GM18517 (cell line): ENCODE measurements at regions not wholly inside any gene's neighbourhood (a gene's known extent, or its start where the extent isn't known, plus 50 kb on each side); places are given as distances from the start of the nearest gene placed in this dataset.

Experiments
- ATAC-seq: cut with Tn5 transposase; IDR thresholded peaks from one replicate; pipeline ENCODE4 v1.9.1; 2021; ENCODE audit warnings: mild to moderate bottlenecking, moderate library complexity; ENCODE audit not compliant: unreplicated experiment

GRCh38 chr16:85520853-85521521, 92.1 kb upstream of the GSE1 start:
- no peak for ATAC-seq

DNA sequence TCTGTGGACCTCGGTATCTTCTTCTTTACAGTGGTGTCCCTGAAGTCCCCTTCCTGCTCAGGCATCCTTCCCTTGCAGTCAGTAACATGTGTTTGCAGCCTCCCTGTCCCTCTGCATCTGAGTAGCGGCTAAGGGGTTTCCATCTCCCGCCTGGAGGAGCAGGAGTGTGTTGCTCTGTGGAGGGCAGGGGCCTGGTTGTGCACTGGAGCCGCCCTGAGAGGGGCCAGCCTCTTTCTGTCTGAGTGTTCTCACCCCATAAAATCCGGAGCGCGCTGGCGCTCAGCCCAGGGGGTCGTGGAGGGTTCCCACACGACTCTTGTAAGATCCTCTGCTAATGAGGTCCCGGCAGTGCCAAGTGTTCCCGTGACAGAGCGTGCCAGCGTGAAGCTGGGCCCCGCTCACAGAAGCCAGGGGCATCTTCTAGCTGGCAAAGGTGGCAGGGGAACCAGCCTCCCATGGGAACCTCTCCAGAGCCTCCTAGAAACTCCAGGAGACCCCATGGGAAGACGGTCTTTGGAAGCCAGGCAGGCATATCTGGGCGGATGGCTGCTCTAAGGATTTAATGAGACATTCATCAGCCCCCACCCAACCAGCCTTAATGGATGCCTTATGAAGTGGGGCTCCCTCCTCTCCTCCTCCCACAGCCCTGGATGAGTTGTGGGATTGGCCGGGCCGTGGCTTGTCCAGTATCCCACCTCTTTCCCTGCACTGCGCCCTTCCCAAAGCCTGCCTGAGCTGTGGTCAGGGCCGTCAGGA, 91.4 kb upstream of the GSE1 start:
- no peak for ATAC-seq

- no peak for ATAC-seq
These were observed 90.7 kb upstream of the GSE1 start for GRCh38 chr16:85522308-85522841.

- no peak for ATAC-seq
These were observed 90.1 kb upstream of the GSE1 start for GRCh38 chr16:85522842-85523601.

GRCh38 chr16:85523602-85524364, 89.3 kb upstream of the GSE1 start:
- ATAC-seq: no peak

GRCh38 chr16:85524365-85524629, 88.8 kb upstream of the GSE1 start:
- ATAC-seq: no peak

DNA sequence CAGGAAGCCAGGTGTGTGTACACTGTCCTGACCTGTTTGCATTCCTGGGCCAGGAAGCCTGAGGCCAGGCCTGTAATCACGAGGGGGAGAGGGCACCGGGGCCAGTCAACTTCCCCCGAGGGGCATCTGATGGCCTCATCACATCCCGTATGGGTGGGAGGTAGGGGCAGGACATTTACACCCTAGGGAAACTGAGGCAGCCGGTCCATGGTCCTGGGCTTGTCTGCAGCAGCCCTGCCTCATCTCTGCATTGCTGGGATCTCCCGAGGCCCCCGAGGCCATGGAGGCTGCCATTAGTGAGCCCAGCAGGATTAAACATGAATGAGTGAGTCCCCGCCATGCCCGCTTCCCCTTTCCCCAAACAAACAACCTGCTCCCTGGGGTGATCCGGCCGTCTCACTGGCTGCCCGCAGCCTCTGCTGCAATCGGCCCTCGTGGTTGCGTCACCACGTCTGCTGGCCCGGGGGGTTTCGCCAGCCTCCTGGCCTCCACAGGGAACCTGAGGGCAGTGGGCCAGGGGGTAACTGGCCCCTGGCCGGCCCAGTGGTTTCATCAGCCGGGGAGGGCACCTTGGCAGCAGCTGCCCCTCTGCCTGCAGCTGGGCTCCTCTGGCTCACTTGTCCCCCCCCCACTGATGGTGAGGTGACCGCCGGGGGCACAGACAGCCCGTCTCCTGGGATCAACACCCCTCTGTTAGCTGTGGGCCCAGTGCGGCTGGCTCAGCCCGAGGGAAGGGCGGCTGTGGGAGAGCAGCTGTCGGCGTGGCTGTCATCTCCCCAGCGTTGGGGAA, 88.3 kb upstream of the GSE1 start:
- no peak for ATAC-seq

GRCh38 chr16:85525420-85526184, 87.5 kb upstream of the GSE1 start:
- ATAC-seq: no peak

- ATAC-seq: no peak
These were observed 86.7 kb upstream of the GSE1 start for GRCh38 chr16:85526185-85526974.

DNA sequence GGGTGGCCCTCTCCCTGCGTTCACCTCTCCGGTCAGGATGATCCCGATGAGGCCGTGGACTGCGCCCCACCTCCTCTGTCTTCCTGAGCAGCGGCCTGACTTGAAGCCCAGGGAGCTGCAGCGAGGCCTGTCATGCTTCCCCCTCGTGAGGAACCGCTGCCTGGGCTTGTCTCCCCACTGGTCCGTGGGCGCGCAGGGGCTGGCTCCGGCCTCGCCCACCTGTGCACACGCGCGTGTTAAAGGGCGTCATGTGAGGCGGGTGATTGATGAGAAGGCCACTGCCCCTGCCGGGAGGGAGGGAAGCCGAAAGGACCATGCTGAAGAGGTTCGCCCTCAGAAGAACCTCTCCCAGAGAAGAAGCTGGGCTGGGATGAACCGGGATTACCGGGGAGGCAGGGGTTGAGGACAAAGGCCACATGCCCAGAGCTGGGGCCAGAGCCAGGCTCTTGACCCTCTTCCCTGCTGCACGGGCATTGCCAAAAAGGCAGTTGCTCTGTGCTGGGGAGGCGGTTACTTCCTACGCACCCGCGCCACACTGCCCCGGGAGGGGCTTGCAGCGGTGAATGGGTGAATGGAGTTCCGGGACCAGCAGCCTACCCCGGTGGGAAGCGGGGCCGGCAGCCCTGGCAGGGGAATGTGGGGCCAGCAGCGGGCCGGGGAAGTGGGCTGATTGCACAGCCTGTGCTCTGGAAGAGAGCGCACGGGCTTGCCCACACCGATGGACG, 85.9 kb upstream of the GSE1 start:
- ATAC-seq: no peak

DNA sequence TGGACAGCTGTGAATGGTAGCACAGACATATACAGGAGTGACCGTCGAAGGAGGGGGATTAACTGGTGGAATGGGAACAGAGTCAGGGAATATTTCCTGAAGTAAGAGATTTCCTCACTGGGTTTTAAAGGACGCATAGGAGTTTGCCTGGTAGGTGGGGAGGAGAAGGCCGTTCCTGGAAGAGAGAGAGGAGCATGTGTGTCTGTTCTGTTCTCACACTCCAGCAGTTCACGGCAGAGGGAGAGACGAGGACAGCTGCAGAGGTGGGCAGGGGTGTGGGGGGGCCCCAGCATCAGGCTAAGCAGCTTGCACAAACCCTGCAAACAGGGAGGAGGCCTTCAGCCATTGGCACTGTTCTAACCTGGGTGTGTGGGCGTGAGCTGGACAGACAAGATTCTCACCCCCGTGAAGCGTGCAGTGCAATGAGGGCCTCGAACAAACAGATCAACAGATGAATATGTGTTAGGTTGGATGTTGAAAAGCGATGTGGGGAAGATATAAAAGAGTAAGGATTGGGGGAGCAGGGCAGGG, 85.3 kb upstream of the GSE1 start:
- ATAC-seq: no peak

GRCh38 chr16:85528528-85529387, 84.4 kb upstream of the GSE1 start:
- ATAC-seq: no peak

- no peak for ATAC-seq
These were observed 83.4 kb upstream of the GSE1 start for GRCh38 chr16:85529489-85530369.

DNA sequence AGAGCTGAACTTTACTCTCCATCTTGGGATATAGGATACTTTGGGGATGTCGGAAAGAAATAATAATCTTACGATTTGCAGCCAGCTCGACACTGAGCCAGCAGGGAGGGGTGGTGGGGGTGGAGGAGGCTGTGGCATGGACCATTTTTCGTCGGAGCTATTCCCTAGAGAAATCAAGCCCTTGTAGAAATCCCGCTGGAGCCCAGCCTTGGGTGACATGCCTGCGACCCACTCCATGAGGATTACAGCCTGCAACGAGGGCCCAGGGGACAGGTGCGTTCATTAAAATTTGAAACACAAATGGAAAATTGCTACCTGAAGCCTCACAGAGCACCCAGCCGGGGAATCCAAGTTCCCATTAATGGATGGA, 82.8 kb upstream of the GSE1 start:
- ATAC-seq: no peak

DNA sequence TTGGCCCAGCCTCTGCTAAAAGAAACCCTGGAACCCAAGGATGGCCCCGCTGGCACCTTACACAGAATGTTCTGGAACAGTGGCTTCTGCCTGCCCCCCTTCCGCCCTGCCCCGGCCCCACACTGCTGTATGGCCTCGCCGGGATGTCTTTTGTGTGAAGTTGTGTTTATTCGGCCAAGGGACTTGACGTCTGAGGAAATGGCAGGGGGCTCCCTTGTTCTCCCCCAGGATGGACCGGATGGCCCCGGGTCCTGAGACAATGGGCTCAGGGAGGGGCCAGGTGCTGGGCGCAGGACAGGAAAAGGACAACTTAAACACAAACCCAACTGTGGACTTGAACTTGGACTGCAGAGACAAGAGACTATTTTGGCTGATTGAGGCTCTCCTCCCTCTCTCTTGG, 81.6 kb upstream of the GSE1 start:
- ATAC-seq: no peak

- ATAC-seq: no peak
These were observed 81.0 kb upstream of the GSE1 start for GRCh38 chr16:85532147-85532546.
